B cell (primary cell): ENCODE measurements at regions not wholly inside any gene's neighbourhood (a gene's known extent, or its start where the extent isn't known, plus 50 kb on each side); places are given as distances from the start of the nearest gene placed in this dataset.

Experiments
- ATAC-seq: fragments of 200-7000 bp; cut with Tn5 transposase; one replicate; pipeline ENCODE4 v1.10.0; 2021; ENCODE audit warnings: low read depth, mild to moderate bottlenecking, moderate number of reproducible peaks, moderate library complexity
- CTCF ChIA-PET: fragments of 350-600 bp; sonication (Branson Sonifier 250); formaldehyde crosslinking; loops from one replicate; lab custom pipeline; 2021; ENCODE audit warnings: antibody characterized with exemption, inconsistent platforms; lab: Charles Lee
- POLR2A ChIA-PET: fragments of 350-600 bp; sonication (Branson Sonifier 250); formaldehyde crosslinking; loops from one replicate; lab custom pipeline; 2021; ENCODE audit warnings: antibody characterized with exemption; lab: Charles Lee
- DNase-seq: peaks from one replicate; pipeline ENCODE4 v3.0.0; 2013
- H2AFZ ChIP-seq: 2 replicates; pipeline ENCODE4 v1.6.1; 2012; ENCODE audit warnings: mild to moderate bottlenecking, low read depth, low read length; ENCODE audit not compliant: insufficient read depth, poor library complexity, severe bottlenecking
- H3K27ac ChIP-seq, 2 donors: 1 replicate in 1 of 2; 2 replicates in 1 of 2; pipeline ENCODE4 v1.5.1; 2012 to 2013; ENCODE audit warnings: low read length in 2 of 2, mild to moderate bottlenecking in 2 of 2, moderate library complexity in 1 of 2
- H3K27me3 ChIP-seq, 4 experiments: fragments of 200-600 bp in 1 of 4; sonication (generic) in 1 of 4; replicated peaks in 1 of 4; 1 replicate in 2 of 4; 2 replicates in 2 of 4; pipeline versions ENCODE4 v1.6.1 to v1.7.0; 2013 to 2016; ENCODE audit warnings: low read length in 3 of 4, mild to moderate bottlenecking in 2 of 4, mixed read lengths in 1 of 4, moderate library complexity in 1 of 4; ENCODE audit not compliant: insufficient read depth in 4 of 4, control insufficient read depth in 3 of 4; ENCODE audit errors: control extremely low read depth in 1 of 4
- H3K36me3 ChIP-seq, 2 experiments: replicated peaks in 1 of 2; 1 replicate in 1 of 2; 2 replicates in 1 of 2; pipeline versions ENCODE4 v1.6.1 to v1.7.1; 2013; ENCODE audit warnings: low read length in 1 of 2; ENCODE audit not compliant: insufficient read depth in 2 of 2, control insufficient read depth in 1 of 2; ENCODE audit errors: control extremely low read depth in 1 of 2, extremely low read depth in 1 of 2
- H3K4me1 ChIP-seq, 2 donors: fragments of 200-600 bp in 1 of 2; sonication (generic) in 1 of 2; 1 replicate in 1 of 2; 2 replicates in 1 of 2; pipeline versions ENCODE4 v1.5.1 to v1.6.1; 2013 to 2017; ENCODE audit warnings: low read length in 2 of 2; ENCODE audit not compliant: control insufficient read depth in 2 of 2, insufficient read depth in 2 of 2
- H3K4me2 ChIP-seq: replicated peaks from 2 replicates; pipeline ENCODE3; 2012; ENCODE audit warnings: mild to moderate bottlenecking, low read depth, low read length; ENCODE audit not compliant: poor library complexity, severe bottlenecking
- H3K4me3 ChIP-seq, 5 experiments: fragments of 200-600 bp in 1 of 5; sonication (generic) in 1 of 5; 1 replicate in 3 of 5; 2 replicates in 2 of 5; pipeline versions ENCODE4 v1.5.1 to v1.7.0; 2011 to 2016; ENCODE audit warnings: low read length in 4 of 5, mild to moderate bottlenecking in 4 of 5, low read depth in 2 of 5, control low read depth in 1 of 5, moderate library complexity in 1 of 5; ENCODE audit not compliant: insufficient read depth in 1 of 5; ENCODE audit errors: control extremely low read depth in 1 of 5, extremely low read depth in 1 of 5
- H3K79me2 ChIP-seq: fragments of 200-600 bp; sonication (generic); one replicate; pipeline ENCODE4 v1.6.0; 2016; ENCODE audit warnings: low read length; ENCODE audit not compliant: control insufficient read depth, insufficient read depth
- H3K9ac ChIP-seq: fragments of 200-600 bp; sonication (generic); 2 replicates; pipeline ENCODE4 v1.6.1; 2017; ENCODE audit warnings: mild to moderate bottlenecking, low read length, moderate library complexity
- H3K9me3 ChIP-seq, 3 donors: one replicate each; pipeline versions ENCODE4 v1.6.1 to v1.7.1; 2013; ENCODE audit warnings: low read length in 2 of 3; ENCODE audit not compliant: control insufficient read depth in 2 of 3, insufficient read depth in 1 of 3; ENCODE audit errors: control extremely low read depth in 1 of 3
- H4K20me1 ChIP-seq: 2 replicates; pipeline ENCODE4 v1.6.0; 2012; ENCODE audit warnings: mild to moderate bottlenecking, low read length; ENCODE audit not compliant: insufficient read depth, control insufficient read depth, poor library complexity, severe bottlenecking
- H3K27ac Mint-ChIP-seq: one replicate; pipeline ENCODE4 v1.8.0; 2021; ENCODE audit warnings: mixed read lengths
- H3K27me3 Mint-ChIP-seq: one replicate; pipeline ENCODE4 v1.8.0; 2021; ENCODE audit warnings: mixed read lengths
- H3K4me1 Mint-ChIP-seq: one replicate; pipeline ENCODE4 v1.8.0; 2021; ENCODE audit warnings: mixed read lengths
- H3K4me3 Mint-ChIP-seq: one replicate; pipeline ENCODE4 v1.8.0; 2021; ENCODE audit warnings: mixed read lengths
- H3K9me3 Mint-ChIP-seq: one replicate; pipeline ENCODE4 v1.8.0; 2022; ENCODE audit warnings: mixed read lengths; ENCODE audit not compliant: insufficient read depth
- CTCF ChIP-seq: fragments of 200-600 bp; IDR thresholded peaks from one replicate; pipeline ENCODE4 v1.8.0; 2022; ENCODE audit warnings: antibody characterized with exemption, mild to moderate bottlenecking
- EZH2 ChIP-seq: IDR thresholded peaks from 2 replicates; pipeline ENCODE4 v1.6.1; 2012; ENCODE audit warnings: borderline replicate concordance, low read depth, mild to moderate bottlenecking, moderate library complexity, low read length; ENCODE audit not compliant: insufficient read depth, poor library complexity, severe bottlenecking
- WGBS: methylation state at CpG from one replicate; pipeline ENCODE4 v1.1.5; 2013; ENCODE audit warnings: missing lambda C conversion rate; ENCODE audit not compliant: insufficient coverage; 5-methylcytosine and 5-hydroxymethylcytosine counted together
- intact Hi-C: fragments of 100-400 bp; cut with micrococcal nuclease; formaldehyde crosslinking; loops from one replicate; pipeline ENCODE4 v1.10.0; 2022

DNA sequence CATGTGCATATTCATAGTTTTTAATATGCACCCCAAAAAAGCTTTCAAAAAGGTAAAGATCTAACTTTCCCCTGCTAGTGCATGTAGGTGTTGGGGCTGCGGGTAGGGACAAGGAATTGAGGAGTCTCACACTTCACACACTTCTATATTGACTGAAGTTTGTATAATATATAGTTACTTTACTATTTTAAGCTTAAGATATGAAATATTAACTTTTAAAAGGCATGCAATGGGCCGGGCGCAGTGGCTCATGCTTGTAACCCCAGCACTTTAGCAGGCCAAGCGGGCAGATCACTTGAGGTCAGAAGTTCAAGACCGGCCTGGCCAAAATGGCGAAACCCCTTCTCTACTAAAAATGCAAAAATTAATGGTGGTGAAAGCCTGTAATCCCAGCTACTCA is 109.1 kb upstream of the SH3BP4 start:
- Histone ChIP-seq H3K9ac (no peak overlapping the region), H2AFZ (no peak overlapping the region), H3K4me2 (no peak overlapping the region), H3K9me3 (no peaks in the 10 kb centered on the region), H3K27me3 (peaks cover 0 to 4% (median 0%) of the 10 kb centered on the region in 4 experiments), H4K20me1 (no peaks in the 10 kb centered on the region), H3K27ac (no peak overlapping the region), H3K4me3 (no peak overlapping the region), H3K4me1 (no peaks in the 10 kb centered on the region), H3K36me3 (no peaks in the 10 kb centered on the region), H3K79me2 (no peaks in the 10 kb centered on the region)
- intact Hi-C loops, result no loop called here
- ChIA-PET CTCF (no interaction called here), POLR2A (no interaction called here)
- H3K4me1 Mint-ChIP-seq, result no peaks in the 10 kb centered on the region
- TF ChIP-seq EZH2 (no peak), CTCF (no peak)
- H3K27ac Mint-ChIP-seq, result no peak overlapping the region
- no peak for ATAC-seq
- H3K27me3 Mint-ChIP-seq, result peaks cover 28% of the 10 kb centered on the region
- WGBS, result no CpG with 5 or more reads among the region's 6 CpGs
- no peaks in the 10 kb centered on the region for H3K9me3 Mint-ChIP-seq
- DNase-seq, result no peak
- H3K4me3 Mint-ChIP-seq, result no peak overlapping the region

DNA sequence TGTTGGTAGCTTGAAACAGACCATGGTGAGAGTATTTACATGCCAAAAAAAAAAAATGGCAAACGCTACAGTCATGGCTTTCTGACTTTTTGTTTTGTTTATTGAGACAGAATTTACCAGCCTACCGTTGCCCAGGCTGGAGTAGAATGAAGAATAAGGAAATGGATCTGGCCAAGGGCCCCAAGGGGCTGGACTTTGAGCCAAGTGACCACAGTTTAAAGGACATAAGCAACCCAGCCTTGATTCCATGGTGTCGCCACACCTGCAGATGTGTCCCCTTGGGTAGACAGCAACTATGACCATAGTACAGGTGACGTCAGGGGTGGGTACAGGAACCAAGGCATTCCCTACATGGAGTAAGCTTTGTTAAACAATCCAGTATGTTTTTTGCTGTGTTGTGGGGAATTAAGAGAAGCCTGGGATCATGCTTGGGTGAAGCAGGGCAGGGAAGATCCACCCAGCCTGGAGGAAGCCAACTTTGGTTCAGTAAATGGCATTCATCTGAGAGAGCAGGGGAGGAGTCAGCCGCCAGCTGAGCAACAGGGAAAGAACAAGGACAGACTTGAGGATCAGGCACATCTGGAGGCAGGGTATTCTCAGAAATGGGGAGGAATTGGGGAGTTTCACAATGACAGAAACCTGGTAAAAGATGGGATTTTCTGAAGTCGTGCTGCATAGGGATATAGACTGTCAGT is 110.3 kb upstream of the SH3BP4 start:
- H3K9me3 Mint-ChIP-seq, result no peaks in the 10 kb centered on the region
- no peak overlapping the region for H3K27ac Mint-ChIP-seq
- H3K4me1 Mint-ChIP-seq, result no peaks in the 10 kb centered on the region
- Histone ChIP-seq H3K4me3 (no peak overlapping the region), H3K9ac (no peak overlapping the region), H3K4me1 (no peaks in the 10 kb centered on the region), H3K36me3 (no peaks in the 10 kb centered on the region), H4K20me1 (no peaks in the 10 kb centered on the region), H3K79me2 (no peaks in the 10 kb centered on the region), H3K27ac (no peak overlapping the region), H2AFZ (no peak overlapping the region), H3K27me3 (peaks cover 0 to 4% (median 0%) of the 10 kb centered on the region in 4 experiments), H3K4me2 (no peak overlapping the region), H3K9me3 (no peaks in the 10 kb centered on the region)
- DNase-seq, result no peak
- intact Hi-C loops, result no loop called here
- no peak for ATAC-seq
- WGBS, result 71% methylated on average over 6 of the region's 6 CpGs
- ChIA-PET POLR2A (no interaction called here), CTCF (no interaction called here)
- H3K27me3 Mint-ChIP-seq, result peaks cover 29% of the 10 kb centered on the region
- no peak overlapping the region for H3K4me3 Mint-ChIP-seq
- TF ChIP-seq EZH2 (no peak), CTCF (no peak)
